ENCODE measurements at regions not wholly inside any gene's neighbourhood (a gene's known extent, or its start where the extent isn't known, plus 50 kb on each side); places are given as distances from the start of the nearest gene placed in this dataset.

- TF ChIP-seq TP53 (CRISPR knock-in tag; conservative IDR thresholded peaks at IDR 0.05) (no peak), YY1 (IDR thresholded peaks at IDR 0.05; ENCODE audit: insufficient read depth, insufficient replicate concordance, low read depth, low read length) (no peak), EHMT2 (IDR thresholded peaks at IDR 0.05; ENCODE audit: borderline replicate concordance, low read depth, low read length) (no peak), ZNF317 (CRISPR knock-in tag; IDR thresholded peaks at IDR 0.05) (no peak), ELF1 (CRISPR knock-in tag; IDR thresholded peaks at IDR 0.05) (no peak), FOXP1 (IDR thresholded peaks at IDR 0.05) (no peak), FOXP1 (CRISPR knock-in tag; IDR thresholded peaks at IDR 0.05) (no peak), GATAD2A (CRISPR knock-in tag; IDR thresholded peaks at IDR 0.05) (no peak), EP300 (IDR thresholded peaks at IDR 0.05; ENCODE audit: low read depth in 2 of 2, low read length in 2 of 2) (no peak), EP300 (CRISPR knock-in tag; IDR thresholded peaks at IDR 0.05; ENCODE audit: borderline replicate concordance) (no peak), GTF2F1 (IDR thresholded peaks at IDR 0.05; ENCODE audit: low read length) (no peak)
Measured at GRCh38 chr2:67936969-67937368, 125.8 kb downstream of the C1D start.
